Fibroblast of pulmonary artery (primary cell): ENCODE measurements at regions not wholly inside any gene's neighbourhood (a gene's known extent, or its start where the extent isn't known, plus 50 kb on each side); places are given as distances from the start of the nearest gene placed in this dataset.
"Not testable (repeated sequence)": the region's sequence is repeated elsewhere in the genome, so short reads cannot be mapped to it uniquely, and the experiment has no call there.

Experiments
- DNase-seq: peaks from one replicate; pipeline ENCODE4 v3.0.0-alpha.2; 2010; ENCODE audit warnings: low read depth
- H3K4me3 ChIP-seq: replicated peaks from 2 replicates; pipeline ENCODE4 v1.5.1; 2011; ENCODE audit warnings: low read depth, mild to moderate bottlenecking, control low read depth, low read length, moderate library complexity
- CTCF ChIP-seq: IDR thresholded peaks from 2 replicates; pipeline ENCODE4 v1.5.1; 2011; ENCODE audit warnings: mild to moderate bottlenecking, control low read depth, low read length, inconsistent platforms; ENCODE audit errors: missing control alignments

GRCh38 chr11:115612046-115612730 lies 108.0 kb upstream of the CADM1 start:
- no peak for TF ChIP-seq CTCF
- H3K4me3 ChIP-seq = no peak overlapping the region
- no peak for DNase-seq

- no peak for DNase-seq
- TF ChIP-seq CTCF = no peak
- no peak overlapping the region for H3K4me3 ChIP-seq
These were observed 107.1 kb upstream of the CADM1 start for GRCh38 chr11:115611343-115611742.

- no peak for TF ChIP-seq CTCF
- no peak overlapping the region for H3K4me3 ChIP-seq
- DNase-seq = no peak
These were observed 106.7 kb upstream of the CADM1 start for GRCh38 chr11:115610908-115611307.

GRCh38 chr11:115610234-115610633 lies 106.0 kb upstream of the CADM1 start:
- DNase-seq = not testable (repeated sequence)

GRCh38 chr11:115608976-115609375 lies 104.8 kb upstream of the CADM1 start:
- H3K4me3 ChIP-seq = no peak overlapping the region
- TF ChIP-seq CTCF = no peak
- DNase-seq = no peak

More at GRCh38 chr11:115610234-115610633, 106.0 kb upstream of the CADM1 start:
- not testable (repeated sequence) for H3K4me3 ChIP-seq

GRCh38 chr11:115607621-115608221 lies 103.5 kb upstream of the CADM1 start:
- no peak for TF ChIP-seq CTCF
- no peak overlapping the region for H3K4me3 ChIP-seq
- no peak for DNase-seq

GRCh38 chr11:115606498-115607220 lies 102.4 kb upstream of the CADM1 start:
- TF ChIP-seq CTCF = no peak
- H3K4me3 ChIP-seq = no peak overlapping the region
- peak; percentile 3 for DNase-seq
